SK-N-SH (cell line): ENCODE measurements at regions not wholly inside any gene's neighbourhood (a gene's known extent, or its start where the extent isn't known, plus 50 kb on each side); places are given as distances from the start of the nearest gene placed in this dataset.

ENCODE experiments used
- CTCF ChIA-PET: fragments of 300-600, 350-600 bp; formaldehyde crosslinking; extraction: SDS; loops from one replicate; lab custom pipeline; 2021; lab: Yijun Ruan, JAX
- POLR2A ChIA-PET: fragments of 350-600 bp; sonication (Branson Sonifier 250); formaldehyde crosslinking; extraction: SDS; loops from one replicate; lab custom pipeline; 2020; ENCODE audit warnings: antibody characterized with exemption, inconsistent platforms; lab: Yijun Ruan, JAX
- DNase-seq: peaks from one replicate; pipeline ENCODE4 v3.0.0; 2012
- H2AFZ ChIP-seq: fragments of 200-600 bp; sonication (generic); 2 replicates; pipeline ENCODE4 v1.8.1; 2016; ENCODE audit warnings: antibody characterized with exemption, mild to moderate bottlenecking, low read depth
- H3F3A ChIP-seq: fragments of 200-600 bp; sonication (generic); replicated peaks from 2 replicates; pipeline ENCODE3; 2016; ENCODE audit warnings: antibody characterized with exemption, mild to moderate bottlenecking; ENCODE audit not compliant: insufficient read depth
- H3K27ac ChIP-seq, 2 experiments: fragments of 200-500 bp in 1 of 2; fragments of 200-600 bp in 1 of 2; sonication (Bioruptor generic) in 1 of 2; sonication (generic), shearing (Covaris generic) in 1 of 2; 2 replicates each; pipeline versions ENCODE4 v1.5.1 to v1.6.1; 2014 to 2016; ENCODE audit warnings: low read depth in 2 of 2, inconsistent platforms in 1 of 2, low read length in 1 of 2, mild to moderate bottlenecking in 1 of 2, mixed read lengths in 1 of 2
- H3K27me3 ChIP-seq: fragments of 200-600 bp; sonication (generic), shearing (Covaris generic); 2 replicates; pipeline ENCODE4 v1.6.1; 2016; ENCODE audit warnings: mixed run types; ENCODE audit not compliant: insufficient read depth
- H3K36me3 ChIP-seq, 2 experiments: fragments of 200-500 bp in 1 of 2; fragments of 200-600 bp in 1 of 2; sonication (Bioruptor generic) in 1 of 2; sonication (generic) in 1 of 2; replicated peaks in 1 of 2; 2 replicates each; pipeline versions ENCODE3 to v1.5.1; 2014 to 2016; ENCODE audit warnings: low read length in 1 of 2, mild to moderate bottlenecking in 1 of 2; ENCODE audit not compliant: insufficient read depth in 2 of 2, control insufficient read depth in 1 of 2
- H3K4me1 ChIP-seq, 2 experiments: fragments of 200-500 bp in 1 of 2; fragments of 200-600 bp in 1 of 2; sonication (Bioruptor generic) in 1 of 2; sonication (generic), shearing (Covaris generic) in 1 of 2; 2 replicates each; pipeline versions ENCODE4 v1.5.1 to v1.6.1; 2014 to 2016; ENCODE audit warnings: low read depth in 1 of 2, low read length in 1 of 2, mixed run types in 1 of 2; ENCODE audit not compliant: insufficient read depth in 2 of 2, control insufficient read depth in 1 of 2
- H3K4me2 ChIP-seq: fragments of 200-600 bp; sonication (generic), shearing (Covaris generic); 2 replicates; pipeline ENCODE4 v1.6.1; 2017; ENCODE audit warnings: mixed run types
- H3K4me3 ChIP-seq, 2 experiments: fragments of 200-500 bp in 1 of 2; fragments of 200-600 bp in 1 of 2; sonication (Bioruptor generic) in 1 of 2; sonication (generic), shearing (Covaris generic) in 1 of 2; 2 replicates each; pipeline versions ENCODE4 v1.5.1 to v1.8.1; 2014 to 2016; ENCODE audit warnings: low read depth in 2 of 2, inconsistent platforms in 1 of 2, low read length in 1 of 2, mild to moderate bottlenecking in 1 of 2, mixed read lengths in 1 of 2, moderate library complexity in 1 of 2
- H3K79me2 ChIP-seq: fragments of 200-600 bp; sonication (generic); 2 replicates; pipeline ENCODE4 v1.8.1; 2017; ENCODE audit warnings: mild to moderate bottlenecking; ENCODE audit not compliant: insufficient read depth
- H3K9ac ChIP-seq: fragments of 200-600 bp; sonication (generic); 2 replicates; pipeline ENCODE4 v1.6.1; 2017; ENCODE audit warnings: mixed run types
- H3K9me2 ChIP-seq: fragments of 200-600 bp; sonication (generic); 2 replicates; pipeline ENCODE4 v1.6.1; 2017; ENCODE audit warnings: mixed run types
- H3K9me3 ChIP-seq: fragments of 200-600 bp; sonication (generic); 2 replicates; pipeline ENCODE4 v1.6.1; 2017; ENCODE audit warnings: mixed run types, mild to moderate bottlenecking, moderate library complexity
- H4K20me1 ChIP-seq: fragments of 200-600 bp; sonication (generic); 2 replicates; pipeline ENCODE4 v1.6.1; 2017; ENCODE audit warnings: mild to moderate bottlenecking, mixed run types; ENCODE audit not compliant: insufficient read depth
- CHD2 ChIP-seq: fragments of 150-350 bp; IDR thresholded peaks from 2 replicates; pipeline ENCODE4 v1.6.1; 2018; ENCODE audit warnings: low read length; ENCODE audit not compliant: partially characterized antibody
- CTCF ChIP-seq: fragments of 200-600 bp; sonication (generic); IDR thresholded peaks from 2 replicates; pipeline ENCODE4 v1.6.1; 2017; ENCODE audit warnings: antibody characterized with exemption, mild to moderate bottlenecking, moderate library complexity
- ELF1 ChIP-seq: IDR thresholded peaks from 2 replicates; pipeline ENCODE4 v1.4.0; 2012
- EZH2phosphoT487 ChIP-seq: fragments of 200-600 bp; sonication (generic); IDR thresholded peaks from 2 replicates; pipeline ENCODE4 v1.6.1; 2017; ENCODE audit warnings: low read depth, mixed run types, mild to moderate bottlenecking, antibody characterized with exemption, moderate library complexity, borderline replicate concordance
- FOXJ3 ChIP-seq: sonication (generic); formaldehyde crosslinking; IDR thresholded peaks from 2 replicates; pipeline ENCODE4 v1.5.1; 2020; ENCODE audit warnings: mild to moderate bottlenecking, missing genetic modification reagents
- FOXM1 ChIP-seq: IDR thresholded peaks from 2 replicates; pipeline ENCODE4 v1.4.0; 2012; ENCODE audit warnings: low read depth, mild to moderate bottlenecking
- GATA2 ChIP-seq: sonication (generic); formaldehyde crosslinking; IDR thresholded peaks from 2 replicates; pipeline ENCODE4 v1.5.0; 2020; ENCODE audit warnings: mild to moderate bottlenecking, missing genetic modification reagents
- IRF3 ChIP-seq: fragments of 150-350 bp; IDR thresholded peaks from 2 replicates; pipeline ENCODE4 v1.6.1; 2016; ENCODE audit warnings: mild to moderate bottlenecking, low read depth, low read length
- JUND ChIP-seq: IDR thresholded peaks from 2 replicates; pipeline ENCODE4 v1.4.0; 2012
- NFIC ChIP-seq: IDR thresholded peaks from 2 replicates; pipeline ENCODE4 v1.4.0; 2012; ENCODE audit warnings: borderline replicate concordance
- POLR2AphosphoS5 ChIP-seq: IDR thresholded peaks from 2 replicates; pipeline ENCODE4 v1.6.1; 2012; ENCODE audit warnings: low read depth, low read length
- RAD21 ChIP-seq: IDR thresholded peaks from 2 replicates; pipeline ENCODE4 v1.6.1; 2012; ENCODE audit warnings: mild to moderate bottlenecking, low read length
- RCOR1 ChIP-seq: fragments of 150-350 bp; IDR thresholded peaks from 2 replicates; pipeline ENCODE4 v1.6.1; 2017; ENCODE audit warnings: antibody characterized with exemption, low read length
- RFX5 ChIP-seq: IDR thresholded peaks from 2 replicates; pipeline ENCODE4 v1.6.1; 2012; ENCODE audit warnings: mild to moderate bottlenecking, improper control_type of control experiment, low read length
- SIN3A ChIP-seq: IDR thresholded peaks from 2 replicates; pipeline ENCODE4 v1.6.1; 2012; ENCODE audit warnings: low read depth, mild to moderate bottlenecking, low read length, moderate library complexity, borderline replicate concordance
- TEAD4 ChIP-seq: IDR thresholded peaks from 2 replicates; pipeline ENCODE4 v1.4.0; 2012; ENCODE audit warnings: mild to moderate bottlenecking, borderline replicate concordance; ENCODE audit not compliant: insufficient read depth
- USF1 ChIP-seq: IDR thresholded peaks from 2 replicates; pipeline ENCODE4 v1.4.0; 2012; ENCODE audit warnings: low read depth, borderline replicate concordance
- USF2 ChIP-seq: fragments of 150-350 bp; IDR thresholded peaks from 2 replicates; pipeline ENCODE4 v1.6.1; 2017; ENCODE audit warnings: antibody characterized with exemption, low read length, low read depth, borderline replicate concordance
- ZBTB33 ChIP-seq: IDR thresholded peaks from 2 replicates; pipeline ENCODE4 v1.4.0; 2012; ENCODE audit warnings: low read depth, borderline replicate concordance
- WGBS: methylation state at CpG from one replicate; pipeline ENCODE4 v1.1.6; 2017; ENCODE audit warnings: low lambda C conversion rate; 5-methylcytosine and 5-hydroxymethylcytosine counted together

GRCh38 chr13:54489359-54489758 is 1460.7 kb downstream of the OLFM4 start:
- DNase-seq = no peak
- Histone ChIP-seq H3K27ac (no peak overlapping the region), H3K4me2 (no peak overlapping the region), H3K36me3 (no peaks in the 10 kb centered on the region), H3F3A (no peaks in the 10 kb centered on the region), H3K9ac (no peak overlapping the region), H3K4me1 (no peaks in the 10 kb centered on the region)
- POLR2A ChIA-PET = no interaction called here
- 39% methylated on average over 1 of the region's 1 CpG for WGBS
- TF ChIP-seq CTCF (no peak), JUND (no peak), FOXJ3 (CRISPR knock-in tag) (no peak)
- TF ChIP-seq, all 33 proteins: peak for 0
- Histone ChIP-seq H2AFZ (no peak overlapping the region), H3K27me3 (no peaks in the 10 kb centered on the region), H3K9me2 (no peaks in the 10 kb centered on the region), H4K20me1 (no peaks in the 10 kb centered on the region), H3K4me3 (no peak overlapping the region), H3K79me2 (no peaks in the 10 kb centered on the region), H3K9me3 (no peaks in the 10 kb centered on the region)
- CTCF ChIA-PET = no interaction called here

GRCh38 chr13:54492995-54493394 is 1464.4 kb downstream of the OLFM4 start:
- Histone ChIP-seq H3K4me2 (no peak overlapping the region), H3K79me2 (no peaks in the 10 kb centered on the region), H3F3A (no peaks in the 10 kb centered on the region), H4K20me1 (no peaks in the 10 kb centered on the region), H3K27me3 (no peaks in the 10 kb centered on the region), H3K4me1 (no peaks in the 10 kb centered on the region), H3K36me3 (no peaks in the 10 kb centered on the region), H3K9me2 (no peaks in the 10 kb centered on the region), H3K9ac (no peak overlapping the region), H3K27ac (no peak overlapping the region), H3K4me3 (no peak overlapping the region), H3K9me3 (no peaks in the 10 kb centered on the region), H2AFZ (no peak overlapping the region)
- ChIA-PET POLR2A (no interaction called here), CTCF (no interaction called here)
- TF ChIP-seq FOXM1 (no peak), RAD21 (no peak), USF2 (no peak), IRF3 (no peak), TEAD4 (no peak), CHD2 (no peak), NFIC (no peak), GATA2 (CRISPR knock-in tag) (no peak), RFX5 (no peak), POLR2AphosphoS5 (no peak), RCOR1 (no peak), SIN3A (no peak), FOXJ3 (CRISPR knock-in tag) (no peak), ZBTB33 (no peak), CTCF (no peak), ELF1 (no peak), EZH2phosphoT487 (no peak), USF1 (no peak)
- DNase-seq = no peak
- WGBS = 12% methylated on average over 3 of the region's 3 CpGs
